Hepatocyte (in vitro differentiated cells): ENCODE measurements at regions not wholly inside any gene's neighbourhood (a gene's known extent, or its start where the extent isn't known, plus 50 kb on each side); places are given as distances from the start of the nearest gene placed in this dataset.

ENCODE experiments used
- DNase-seq: peaks from one replicate; pipeline ENCODE4 v3.0.0-alpha.2; 2016; ENCODE audit warnings: low spot score
- H2AFZ ChIP-seq: fragments of 200-600 bp; sonication (generic); 2 replicates; pipeline ENCODE4 v1.6.0; 2016; ENCODE audit warnings: antibody characterized with exemption, mild to moderate bottlenecking
- H3K27ac ChIP-seq: fragments of 200-600 bp; sonication (generic); 2 replicates; pipeline ENCODE4 v1.5.1; 2016; ENCODE audit warnings: mild to moderate bottlenecking
- H3K27me3 ChIP-seq: fragments of 200-600 bp; sonication (generic); 2 replicates; pipeline ENCODE4 v1.6.1; 2016
- H3K36me3 ChIP-seq: fragments of 200-600 bp; sonication (generic); replicated peaks from 2 replicates; pipeline ENCODE4 v1.5.1; 2016; ENCODE audit warnings: low read depth; ENCODE audit not compliant: insufficient read depth
- H3K4me1 ChIP-seq: fragments of 200-600 bp; sonication (generic); 2 replicates; pipeline ENCODE4 v1.5.1; 2016; ENCODE audit warnings: mild to moderate bottlenecking, moderate library complexity; ENCODE audit not compliant: insufficient read depth
- H3K4me2 ChIP-seq: fragments of 200-600 bp; sonication (generic); 2 replicates; pipeline ENCODE4 v1.6.0; 2016
- H3K4me3 ChIP-seq: fragments of 200-600 bp; sonication (generic); 2 replicates; pipeline ENCODE4 v1.5.1; 2016; ENCODE audit warnings: mild to moderate bottlenecking
- H3K79me2 ChIP-seq: fragments of 200-600 bp; sonication (generic); 2 replicates; pipeline ENCODE4 v1.6.0; 2017; ENCODE audit warnings: mild to moderate bottlenecking
- H3K9me2 ChIP-seq: fragments of 200-600 bp; sonication (generic); replicated peaks from 2 replicates; pipeline ENCODE4 v1.6.0; 2017; ENCODE audit warnings: mild to moderate bottlenecking; ENCODE audit not compliant: insufficient read depth
- H3K9me3 ChIP-seq: fragments of 200-600 bp; sonication (generic); 2 replicates; pipeline ENCODE4 v1.5.1; 2016; ENCODE audit warnings: low read depth, mild to moderate bottlenecking
- H4K20me1 ChIP-seq: fragments of 200-600 bp; sonication (generic); 2 replicates; pipeline ENCODE4 v1.6.0; 2016; ENCODE audit warnings: mild to moderate bottlenecking; ENCODE audit not compliant: insufficient read depth, poor library complexity, severe bottlenecking
- EZH2 ChIP-seq: fragments of 200-600 bp; sonication (generic); IDR thresholded peaks from 2 replicates; pipeline ENCODE4 v1.6.1; 2016; ENCODE audit warnings: antibody characterized with exemption, mild to moderate bottlenecking, borderline replicate concordance
- EZH2phosphoT487 ChIP-seq: fragments of 200-600 bp; sonication (generic); IDR thresholded peaks from one replicate; pipeline ENCODE4 v1.6.1; 2018; ENCODE audit warnings: antibody characterized with exemption, mild to moderate bottlenecking, low read depth, moderate library complexity; ENCODE audit not compliant: unreplicated experiment, severe bottlenecking
- WGBS: methylation state at CpG from one replicate; pipeline ENCODE4 v1.1.6; 2016; ENCODE audit warnings: low lambda C conversion rate; ENCODE audit errors: missing lambda C conversion rate; 5-methylcytosine and 5-hydroxymethylcytosine counted together
- TF ChIP-seq, protein P1 (sequence below): fragments of 200-600 bp; sonication (generic); IDR thresholded peaks from 2 replicates; pipeline ENCODE4 v1.5.1; 2016; ENCODE audit warnings: antibody characterized with exemption, mild to moderate bottlenecking; ENCODE audit not compliant: poor library complexity

GRCh38 chr11:134710861-134711407, 298.9 kb upstream of the B3GAT1 start:
- TF ChIP-seq EZH2 (no peak), EZH2phosphoT487 (no peak)
- TF ChIP-seq, protein P1, sequence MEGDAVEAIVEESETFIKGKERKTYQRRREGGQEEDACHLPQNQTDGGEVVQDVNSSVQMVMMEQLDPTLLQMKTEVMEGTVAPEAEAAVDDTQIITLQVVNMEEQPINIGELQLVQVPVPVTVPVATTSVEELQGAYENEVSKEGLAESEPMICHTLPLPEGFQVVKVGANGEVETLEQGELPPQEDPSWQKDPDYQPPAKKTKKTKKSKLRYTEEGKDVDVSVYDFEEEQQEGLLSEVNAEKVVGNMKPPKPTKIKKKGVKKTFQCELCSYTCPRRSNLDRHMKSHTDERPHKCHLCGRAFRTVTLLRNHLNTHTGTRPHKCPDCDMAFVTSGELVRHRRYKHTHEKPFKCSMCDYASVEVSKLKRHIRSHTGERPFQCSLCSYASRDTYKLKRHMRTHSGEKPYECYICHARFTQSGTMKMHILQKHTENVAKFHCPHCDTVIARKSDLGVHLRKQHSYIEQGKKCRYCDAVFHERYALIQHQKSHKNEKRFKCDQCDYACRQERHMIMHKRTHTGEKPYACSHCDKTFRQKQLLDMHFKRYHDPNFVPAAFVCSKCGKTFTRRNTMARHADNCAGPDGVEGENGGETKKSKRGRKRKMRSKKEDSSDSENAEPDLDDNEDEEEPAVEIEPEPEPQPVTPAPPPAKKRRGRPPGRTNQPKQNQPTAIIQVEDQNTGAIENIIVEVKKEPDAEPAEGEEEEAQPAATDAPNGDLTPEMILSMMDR: no peak
- no peaks in the 10 kb centered on the region for H3K36me3 ChIP-seq
- no peak overlapping the region for H3K27ac ChIP-seq
- H2AFZ ChIP-seq: no peak overlapping the region
- no peaks in the 10 kb centered on the region for H3K9me3 ChIP-seq
- peaks cover 15% of the 10 kb centered on the region for H3K4me1 ChIP-seq
- no peaks in the 10 kb centered on the region for H3K79me2 ChIP-seq
- no peak overlapping the region for H3K4me2 ChIP-seq
- H3K9me2 ChIP-seq: no peaks in the 10 kb centered on the region
- H4K20me1 ChIP-seq: no peaks in the 10 kb centered on the region
- 61% methylated on average over 4 of the region's 4 CpGs for WGBS
- DNase-seq: no peak
- no peak overlapping the region for H3K4me3 ChIP-seq
- peaks cover 17% of the 10 kb centered on the region for H3K27me3 ChIP-seq

- H3K27me3 ChIP-seq: peaks cover 21% of the 10 kb centered on the region
- whole genome bisulfite sequencing: 65% methylated on average over 3 of the region's 3 CpGs
- no peaks in the 10 kb centered on the region for H4K20me1 ChIP-seq
- no peak for DNase-seq
- no peak overlapping the region for H3K27ac ChIP-seq
- TF ChIP-seq, protein P1: no peak
- no peak for TF ChIP-seq EZH2
- TF ChIP-seq EZH2phosphoT487: no peak
- H3K79me2 ChIP-seq: no peaks in the 10 kb centered on the region
- H3K4me1 ChIP-seq: no peaks in the 10 kb centered on the region
- H3K36me3 ChIP-seq: no peaks in the 10 kb centered on the region
- no peak overlapping the region for H2AFZ ChIP-seq
- no peaks in the 10 kb centered on the region for H3K9me2 ChIP-seq
- H3K4me2 ChIP-seq: no peak overlapping the region
- no peak overlapping the region for H3K4me3 ChIP-seq
- H3K9me3 ChIP-seq: no peaks in the 10 kb centered on the region
These were observed 293.8 kb upstream of the B3GAT1 start for GRCh38 chr11:134705858-134706257.

DNA sequence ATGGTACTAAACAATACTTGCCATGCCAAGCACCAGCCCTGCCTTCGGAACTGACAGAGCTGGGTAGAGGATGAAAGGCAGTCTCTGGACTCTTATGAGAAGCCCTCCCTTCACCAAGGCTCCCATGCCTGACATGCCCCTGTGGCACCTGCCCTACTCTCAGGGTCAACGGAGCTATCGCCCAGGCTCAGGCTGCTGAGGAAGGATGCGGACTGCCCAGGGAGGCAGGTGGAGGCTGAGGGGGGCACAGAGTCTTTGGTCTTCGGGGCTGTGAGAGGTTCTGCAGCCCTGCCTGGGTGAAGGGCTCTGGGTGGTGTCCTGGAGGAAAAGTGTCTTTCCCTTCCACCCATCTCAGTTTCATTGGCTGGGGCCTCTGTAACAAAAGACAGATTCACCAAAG, 290.8 kb upstream of the B3GAT1 start:
- Histone ChIP-seq H3K4me3 (no peak overlapping the region), H2AFZ (no peak overlapping the region), H3K27me3 (peaks cover 21% of the 10 kb centered on the region), H3K4me2 (no peak overlapping the region), H3K9me3 (no peaks in the 10 kb centered on the region), H4K20me1 (no peaks in the 10 kb centered on the region), H3K27ac (no peak overlapping the region), H3K36me3 (no peaks in the 10 kb centered on the region), H3K4me1 (no peaks in the 10 kb centered on the region), H3K79me2 (no peaks in the 10 kb centered on the region), H3K9me2 (no peaks in the 10 kb centered on the region)
- WGBS: 77% methylated on average over 5 of the region's 5 CpGs
- TF ChIP-seq, protein P1: no peak
- no peak for TF ChIP-seq EZH2
- no peak for TF ChIP-seq EZH2phosphoT487
- no peak for DNase-seq
